ENCODE measurements at regions not wholly inside any gene's neighbourhood (a gene's known extent, or its start where the extent isn't known, plus 50 kb on each side); places are given as distances from the start of the nearest gene placed in this dataset.

DNA sequence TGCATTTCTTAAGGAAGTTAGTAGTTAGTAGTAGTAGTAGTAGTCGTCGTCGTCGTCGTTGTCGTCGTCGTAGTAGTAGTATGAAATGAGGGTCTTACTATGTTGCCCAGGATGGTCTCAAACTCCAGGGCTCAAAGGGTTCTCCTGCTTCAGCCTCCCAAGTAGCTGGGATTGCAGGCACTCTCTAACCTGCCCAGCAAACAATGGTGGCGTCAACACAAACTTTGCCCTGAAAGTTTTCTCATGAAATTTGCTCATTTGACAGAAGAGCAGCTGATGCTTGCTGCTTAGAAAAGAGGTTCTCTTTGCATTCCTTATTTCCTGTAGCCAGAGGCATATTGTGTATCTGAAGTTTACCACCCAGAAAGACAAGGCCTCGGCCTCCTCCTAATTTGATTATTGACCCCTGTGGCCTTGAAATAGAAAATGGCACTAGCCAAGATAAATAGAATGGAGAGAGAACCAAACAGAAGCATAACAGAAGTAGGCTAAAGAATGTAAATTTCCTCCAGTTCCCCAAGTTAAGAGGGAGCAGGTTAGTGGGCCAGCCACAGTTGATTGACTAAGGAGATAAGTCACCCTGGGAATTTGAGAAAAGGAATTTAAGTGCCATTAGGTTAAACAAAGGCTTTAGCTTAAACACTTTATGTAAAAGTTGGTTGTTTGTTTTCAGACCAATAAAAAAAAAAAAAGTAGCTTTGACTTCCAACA is 166.2 kb upstream of the ROBO2 start:
- TF ChIP-seq, protein P1, sequence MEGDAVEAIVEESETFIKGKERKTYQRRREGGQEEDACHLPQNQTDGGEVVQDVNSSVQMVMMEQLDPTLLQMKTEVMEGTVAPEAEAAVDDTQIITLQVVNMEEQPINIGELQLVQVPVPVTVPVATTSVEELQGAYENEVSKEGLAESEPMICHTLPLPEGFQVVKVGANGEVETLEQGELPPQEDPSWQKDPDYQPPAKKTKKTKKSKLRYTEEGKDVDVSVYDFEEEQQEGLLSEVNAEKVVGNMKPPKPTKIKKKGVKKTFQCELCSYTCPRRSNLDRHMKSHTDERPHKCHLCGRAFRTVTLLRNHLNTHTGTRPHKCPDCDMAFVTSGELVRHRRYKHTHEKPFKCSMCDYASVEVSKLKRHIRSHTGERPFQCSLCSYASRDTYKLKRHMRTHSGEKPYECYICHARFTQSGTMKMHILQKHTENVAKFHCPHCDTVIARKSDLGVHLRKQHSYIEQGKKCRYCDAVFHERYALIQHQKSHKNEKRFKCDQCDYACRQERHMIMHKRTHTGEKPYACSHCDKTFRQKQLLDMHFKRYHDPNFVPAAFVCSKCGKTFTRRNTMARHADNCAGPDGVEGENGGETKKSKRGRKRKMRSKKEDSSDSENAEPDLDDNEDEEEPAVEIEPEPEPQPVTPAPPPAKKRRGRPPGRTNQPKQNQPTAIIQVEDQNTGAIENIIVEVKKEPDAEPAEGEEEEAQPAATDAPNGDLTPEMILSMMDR (IDR thresholded peaks at IDR 0.05): no peak
- TF ChIP-seq POLR2A (IDR thresholded peaks at IDR 0.05): no peak

All from testis (tissue), 2 donors.